Fibroblast of the aortic adventitia (primary cell): ENCODE measurements at regions not wholly inside any gene's neighbourhood (a gene's known extent, or its start where the extent isn't known, plus 50 kb on each side); places are given as distances from the start of the nearest gene placed in this dataset.

ENCODE experiments used
- DNase-seq: peaks from one replicate; pipeline ENCODE4 v3.0.0-alpha.2; 2010; ENCODE audit warnings: low read depth
- H3K4me3 ChIP-seq: 2 replicates; pipeline ENCODE4 v1.5.1; 2011; ENCODE audit warnings: low read depth, mild to moderate bottlenecking, control low read depth, low read length, moderate library complexity
- CTCF ChIP-seq: IDR thresholded peaks from 2 replicates; pipeline ENCODE4 v1.5.1; 2011; ENCODE audit warnings: mild to moderate bottlenecking, low read length, control low read depth, inconsistent platforms; ENCODE audit not compliant: insufficient read depth

- no peak overlapping the region for H3K4me3 ChIP-seq
- no peak for DNase-seq
- no peak for TF ChIP-seq CTCF
Observed at GRCh38 chr16:49928176-49929041, 72.5 kb upstream of the ZNF423 start.

- TF ChIP-seq CTCF, result no peak
- no peak for DNase-seq
- no peak overlapping the region for H3K4me3 ChIP-seq
Observed at GRCh38 chr16:49929626-49930025, 73.7 kb upstream of the ZNF423 start.

GRCh38 chr16:49930841-49931240, 74.9 kb upstream of the ZNF423 start:
- no peak overlapping the region for H3K4me3 ChIP-seq
- TF ChIP-seq CTCF, result no peak
- DNase-seq, result no peak

- DNase-seq, result no peak
- no peak for TF ChIP-seq CTCF
- no peak overlapping the region for H3K4me3 ChIP-seq
Observed at GRCh38 chr16:49931266-49931665, 75.4 kb upstream of the ZNF423 start.

DNA sequence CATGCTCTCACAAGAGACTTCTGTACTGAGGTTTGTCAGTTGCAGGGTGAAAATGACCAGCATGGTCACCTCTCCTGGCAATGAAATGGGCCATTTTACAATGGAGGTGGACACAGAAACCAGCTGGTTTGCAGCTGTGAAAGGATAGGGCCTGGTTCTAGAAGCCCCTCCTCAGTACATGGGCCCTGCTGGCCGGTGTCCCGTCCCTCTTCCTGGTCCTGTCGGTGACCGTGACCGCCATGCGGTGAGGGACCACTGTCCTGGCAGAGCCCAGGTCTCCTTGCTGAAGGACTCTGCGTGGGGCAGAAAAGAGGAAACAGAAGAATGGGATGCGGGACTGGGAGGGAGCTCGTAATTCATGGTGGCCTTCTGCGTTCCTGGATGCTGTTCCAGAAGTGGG, 76.0 kb upstream of the ZNF423 start:
- no peak for DNase-seq
- no peak for TF ChIP-seq CTCF
- H3K4me3 ChIP-seq, result no peak overlapping the region

DNA sequence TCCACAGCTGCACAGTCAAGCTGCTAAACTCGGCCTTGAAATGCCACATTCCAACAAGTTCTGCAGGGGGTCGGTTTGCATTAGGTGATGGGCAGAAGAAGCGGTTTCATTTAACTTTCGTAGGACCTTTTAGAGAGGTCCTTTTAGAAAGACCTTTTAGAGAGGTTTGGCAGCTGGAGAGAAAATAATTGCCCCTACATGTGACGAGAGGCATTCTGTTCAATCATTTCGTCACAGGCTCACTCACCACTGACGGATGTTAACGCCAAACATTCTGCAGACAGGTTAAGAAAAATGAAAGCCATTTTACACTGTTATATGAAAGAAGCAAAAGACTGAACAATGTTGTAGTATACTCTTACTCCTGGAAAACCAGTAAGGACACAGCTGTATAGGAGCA, 76.5 kb upstream of the ZNF423 start:
- no peak overlapping the region for H3K4me3 ChIP-seq
- DNase-seq, result no peak
- no peak for TF ChIP-seq CTCF

GRCh38 chr16:49932946-49933345, 77.0 kb upstream of the ZNF423 start:
- peak; percentile 29 for DNase-seq
- no peak overlapping the region for H3K4me3 ChIP-seq
- TF ChIP-seq CTCF, result no peak
